ENCODE measurements at regions not wholly inside any gene's neighbourhood (a gene's known extent, or its start where the extent isn't known, plus 50 kb on each side); places are given as distances from the start of the nearest gene placed in this dataset.

GRCh38 chr2:118634876-118635275 lies 212.6 kb downstream of the EN1 start:
- intact Hi-C loops (cut with DNase I), result no loop called here
- TF ChIP-seq POLR2A (IDR thresholded peaks at IDR 0.05) (no peak), CTCF (IDR thresholded peaks at IDR 0.05) (no peak)
- Histone ChIP-seq H3K4me1 (no peaks in the 10 kb centered on the region), H3K27me3 (peaks cover 0 to 2% (median 0%) of the 10 kb centered on the region in 9 donors), H3K9me3 (peaks cover 0 to 8% (median 0%) of the 10 kb centered on the region in 12 donors), H3K36me3 (no peaks in the 10 kb centered on the region), H3K27ac (no peak overlapping the region), H3K4me3 (no peak overlapping the region)
- no peak for DNase-seq
- WGBS, 4 donors, result 81 to 86% (median 84%) methylated on average over 3 of the region's 3 CpGs
- ATAC-seq, result no peak

GRCh38 chr2:118633371-118634018 lies 214.0 kb downstream of the EN1 start:
- H3K27me3 ChIP-seq, result no peaks in the 10 kb centered on the region
- no peak overlapping the region for H3K27ac ChIP-seq
- no peaks in the 10 kb centered on the region for H3K36me3 ChIP-seq
- TF ChIP-seq POLR2A (IDR thresholded peaks at IDR 0.05) (no peak), CTCF (IDR thresholded peaks at IDR 0.05) (no peak)
- DNase-seq (no peak), ATAC-seq (no peak)
- H3K4me1 ChIP-seq, result no peaks in the 10 kb centered on the region
- peaks cover 0 to 8% (median 0%) of the 10 kb centered on the region in 12 donors for H3K9me3 ChIP-seq
- no peak overlapping the region for H3K4me3 ChIP-seq
- WGBS, 4 donors, result 65 to 80% (median 71%) methylated on average over 9 of the region's 9 CpGs
- intact Hi-C loops (cut with DNase I), result no loop called here

DNA sequence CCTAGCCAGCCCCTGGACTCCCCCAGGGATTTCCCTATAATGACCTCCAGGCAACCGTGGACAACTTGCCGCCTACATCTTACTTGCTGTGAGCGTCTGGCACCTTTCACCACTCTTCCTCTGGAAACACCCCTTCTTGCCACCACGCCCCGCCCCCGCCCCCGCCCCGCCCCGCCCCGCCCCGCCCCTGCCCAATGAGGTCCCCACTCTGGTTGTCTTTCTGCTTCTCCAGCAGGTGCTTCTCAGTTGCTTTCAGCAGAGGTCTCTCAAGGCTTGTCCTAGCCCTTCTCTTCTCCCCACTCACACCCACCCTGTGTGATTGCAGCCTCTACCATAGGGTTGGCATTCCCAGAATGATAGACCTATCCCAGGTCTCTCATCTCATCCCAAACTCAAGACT lies 214.5 kb downstream of the EN1 start:
- Histone ChIP-seq H3K9me3 (peaks cover 0 to 8% (median 0%) of the 10 kb centered on the region in 12 donors), H3K4me1 (no peaks in the 10 kb centered on the region), H3K27ac (no peak overlapping the region), H3K27me3 (no peaks in the 10 kb centered on the region), H3K36me3 (no peaks in the 10 kb centered on the region), H3K4me3 (no peak overlapping the region)
- intact Hi-C loops (cut with DNase I), result no loop called here
- no peak for ATAC-seq
- 73 to 83% (median 80%) methylated on average over 11 of the region's 11 CpGs for WGBS, 4 donors
- no peak for DNase-seq
- TF ChIP-seq CTCF (IDR thresholded peaks at IDR 0.05) (no peak), POLR2A (IDR thresholded peaks at IDR 0.05) (no peak)

GRCh38 chr2:118627156-118627555 lies 220.3 kb downstream of the EN1 start:
- no peaks in the 10 kb centered on the region for H3K27me3 ChIP-seq
- TF ChIP-seq POLR2A (IDR thresholded peaks at IDR 0.05) (no peak), CTCF (IDR thresholded peaks at IDR 0.05) (no peak)
- H3K9me3 ChIP-seq, result peaks cover 0 to 3% (median 0%) of the 10 kb centered on the region in 12 donors
- intact Hi-C loops (cut with DNase I), result no loop called here
- 77 to 81% (median 77%) methylated on average over 3 of the region's 3 CpGs for WGBS, 4 donors
- DNase-seq (no peak), ATAC-seq (no peak)
- H3K27ac ChIP-seq, result no peak overlapping the region
- H3K4me1 ChIP-seq, result no peaks in the 10 kb centered on the region
- no peak overlapping the region for H3K4me3 ChIP-seq
- H3K36me3 ChIP-seq, result no peaks in the 10 kb centered on the region
